Pancreas (tissue), 10 donors: ENCODE measurements at regions not wholly inside any gene's neighbourhood (a gene's known extent, or its start where the extent isn't known, plus 50 kb on each side); places are given as distances from the start of the nearest gene placed in this dataset.

ENCODE experiments used
- ATAC-seq, 4 donors: fragments of 200-7000 bp; cut with Tn5 transposase; one replicate each; pipeline versions ENCODE4 v1.8.0 to v1.9.1; 2020; ENCODE audit warnings: mild to moderate bottlenecking in 4 of 4, moderate library complexity in 4 of 4
- DNase-seq, 6 donors: peaks; one replicate each; pipeline ENCODE4 v3.0.0-alpha.2; 2020
- FAIRE-seq: peaks from 2 replicates; lab custom pipeline; 2012; peaks lifted over from hg19 to GRCh38; lab: Jason Lieb, UNC
- H3K27ac ChIP-seq, 4 donors: fragments of 200-600 bp; sonication (generic); 1 replicate in 3 of 4; 2 replicates in 1 of 4; pipeline versions ENCODE4 v1.5.0 to v1.8.0; 2020
- H3K27me3 ChIP-seq, 4 donors: fragments of 200-600 bp; one replicate each; pipeline ENCODE4 v1.8.0; 2021
- H3K36me3 ChIP-seq, 3 donors: fragments of 200-600 bp; sonication (generic) in 1 of 3; one replicate each; pipeline versions ENCODE4 v1.5.0 to v1.8.0; 2020 to 2021
- H3K4me1 ChIP-seq, 3 donors: fragments of 200-600 bp; one replicate each; pipeline ENCODE4 v1.8.0; 2021
- H3K4me3 ChIP-seq, 4 donors: fragments of 200-600 bp; sonication (generic) in 2 of 4; one replicate each; pipeline versions ENCODE4 v1.5.0 to v1.8.0; 2020 to 2021
- H3K9me3 ChIP-seq, 4 donors: fragments of 200-600 bp; one replicate each; pipeline ENCODE4 v1.8.0; 2021
- WGBS, 2 donors: extraction: QIAGEN DNeasy Blood & Tissue Kit; methylation state at CpG; one replicate each; pipeline ENCODE4 v1.1.7; 2013; 5-methylcytosine and 5-hydroxymethylcytosine counted together
- intact Hi-C, 3 donors: fragments of 100-400 bp; cut with DNase I; formaldehyde crosslinking; loops; one replicate each; pipeline versions ENCODE4 v1.11.1 to v1.14.2; 2022
- TF ChIP-seq, protein P1 (sequence below), 4 donors: fragments of 200-600 bp; sonication (generic) in 3 of 4; IDR thresholded peaks; one replicate each; pipeline versions ENCODE4 v1.5.0 to v1.8.0; 2021; ENCODE audit warnings: antibody characterized with exemption in 4 of 4
- donor health status: healthy with polysubstance abuse.
- donor health status: DM: no; HTN: no; CAD: no; lungs with moderate emphysema.
- donor health status: DM: no; HTN: no; CAD: no.
- donor health status: control.
- donor health status: control.
- donor health status: Bipolar disorder and iron deficiency.
- donor health status: DM: yes; HTN: yes; CAD: no.
- donor health status: DM: no; HTN: no; CAD: no.
- donor health status: DM: no; HTN: no; CAD: no.
- donor health status: DM: yes; HTN: yes; CAD: no.

DNA sequence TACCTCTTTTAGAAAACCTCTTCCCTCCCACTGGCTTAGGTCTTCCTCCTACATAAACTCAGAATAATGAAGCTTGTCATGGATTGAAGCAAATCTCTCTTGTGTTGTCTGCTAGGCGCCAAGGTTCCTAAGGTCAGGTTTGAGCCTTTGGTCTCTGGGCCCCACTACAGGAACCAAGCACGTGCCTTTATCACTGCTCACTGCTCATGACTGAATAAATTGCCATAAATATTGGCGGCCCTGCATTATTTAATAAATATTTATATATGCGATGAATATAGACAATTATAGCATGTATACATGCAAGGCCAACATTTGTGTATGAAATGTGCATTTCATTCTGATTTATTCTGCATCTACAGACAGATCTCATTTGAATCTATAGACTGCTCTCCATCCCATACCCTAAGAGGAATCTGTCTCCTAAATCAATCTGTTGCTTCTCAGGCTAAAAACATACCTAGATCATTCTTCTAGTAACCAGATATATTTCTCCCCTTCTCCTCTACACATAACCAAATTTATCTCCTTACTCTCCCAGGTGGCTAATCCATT, 1717.6 kb upstream of the TENM3 start:
- WGBS, 2 donors: 77 to 89% methylated on average over 4 of the region's 4 CpGs
- H3K27ac ChIP-seq: no peak overlapping the region
- no peak for ATAC-seq
- no peak overlapping the region for H3K4me3 ChIP-seq
- no peaks in the 10 kb centered on the region for H3K9me3 ChIP-seq
- H3K27me3 ChIP-seq: no peaks in the 10 kb centered on the region
- no peaks in the 10 kb centered on the region for H3K36me3 ChIP-seq
- no peaks in the 10 kb centered on the region for H3K4me1 ChIP-seq
- intact Hi-C loops: no loop called here
- DNase-seq: no peak
- TF ChIP-seq, protein P1, sequence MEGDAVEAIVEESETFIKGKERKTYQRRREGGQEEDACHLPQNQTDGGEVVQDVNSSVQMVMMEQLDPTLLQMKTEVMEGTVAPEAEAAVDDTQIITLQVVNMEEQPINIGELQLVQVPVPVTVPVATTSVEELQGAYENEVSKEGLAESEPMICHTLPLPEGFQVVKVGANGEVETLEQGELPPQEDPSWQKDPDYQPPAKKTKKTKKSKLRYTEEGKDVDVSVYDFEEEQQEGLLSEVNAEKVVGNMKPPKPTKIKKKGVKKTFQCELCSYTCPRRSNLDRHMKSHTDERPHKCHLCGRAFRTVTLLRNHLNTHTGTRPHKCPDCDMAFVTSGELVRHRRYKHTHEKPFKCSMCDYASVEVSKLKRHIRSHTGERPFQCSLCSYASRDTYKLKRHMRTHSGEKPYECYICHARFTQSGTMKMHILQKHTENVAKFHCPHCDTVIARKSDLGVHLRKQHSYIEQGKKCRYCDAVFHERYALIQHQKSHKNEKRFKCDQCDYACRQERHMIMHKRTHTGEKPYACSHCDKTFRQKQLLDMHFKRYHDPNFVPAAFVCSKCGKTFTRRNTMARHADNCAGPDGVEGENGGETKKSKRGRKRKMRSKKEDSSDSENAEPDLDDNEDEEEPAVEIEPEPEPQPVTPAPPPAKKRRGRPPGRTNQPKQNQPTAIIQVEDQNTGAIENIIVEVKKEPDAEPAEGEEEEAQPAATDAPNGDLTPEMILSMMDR (IDR thresholded peaks at IDR 0.05): no peak
- FAIRE-seq: no peak

DNA sequence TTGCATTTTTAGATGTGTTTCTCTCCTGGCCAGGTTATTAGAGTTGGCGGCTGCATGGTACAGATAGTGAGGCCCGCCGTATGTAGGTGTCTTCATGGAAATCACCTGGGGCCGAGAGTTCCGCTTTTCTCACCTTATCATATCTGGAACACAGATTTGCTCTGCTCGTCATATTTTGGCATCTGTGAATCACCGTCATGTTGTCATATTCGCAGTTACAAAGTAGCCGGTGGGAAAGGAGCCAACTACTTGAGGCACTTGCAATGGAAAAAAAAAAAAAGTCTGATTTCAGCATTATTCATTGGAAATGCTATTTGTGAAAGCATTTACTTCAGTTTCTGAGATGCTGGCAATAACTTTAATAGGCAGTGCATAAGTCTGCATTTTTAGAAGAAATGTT, 1715.2 kb upstream of the TENM3 start:
- Histone ChIP-seq H3K27me3 (no peaks in the 10 kb centered on the region), H3K36me3 (no peaks in the 10 kb centered on the region), H3K4me3 (no peak overlapping the region), H3K27ac (no peak overlapping the region), H3K4me1 (no peaks in the 10 kb centered on the region), H3K9me3 (no peaks in the 10 kb centered on the region)
- intact Hi-C loops: no loop called here
- 82 to 85% methylated on average over 9 of the region's 9 CpGs for WGBS, 2 donors
- ATAC-seq (no peak), DNase-seq (no peak), FAIRE-seq (no peak)
- TF ChIP-seq, protein P1 (IDR thresholded peaks at IDR 0.05): no peak

DNA sequence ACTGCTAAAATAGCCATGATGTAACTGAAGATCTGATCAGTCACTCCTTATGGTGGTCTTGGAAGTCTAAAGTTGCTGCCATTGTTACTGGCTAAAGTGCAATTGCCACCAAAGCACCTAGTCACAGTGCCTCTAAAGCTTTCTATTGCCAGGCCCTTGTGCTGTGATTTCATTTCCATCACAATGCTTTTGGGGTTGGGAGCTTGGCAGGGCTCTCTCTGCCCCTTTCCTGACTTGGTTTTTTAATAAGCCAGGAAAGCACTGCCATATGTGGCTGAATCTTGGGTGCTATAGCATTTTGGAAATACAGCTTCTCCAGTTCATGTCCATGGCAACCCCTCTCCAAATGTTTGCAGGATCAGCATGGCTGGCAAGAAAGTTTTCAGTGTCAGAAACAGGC, 1712.4 kb upstream of the TENM3 start:
- Histone ChIP-seq H3K4me1 (no peaks in the 10 kb centered on the region), H3K9me3 (no peaks in the 10 kb centered on the region), H3K27ac (no peak overlapping the region), H3K4me3 (no peak overlapping the region), H3K36me3 (no peaks in the 10 kb centered on the region), H3K27me3 (no peaks in the 10 kb centered on the region)
- ATAC-seq (no peak), FAIRE-seq (no peak), DNase-seq (no peak)
- TF ChIP-seq, protein P1 (IDR thresholded peaks at IDR 0.05): no peak
- intact Hi-C loops: no loop called here

DNA sequence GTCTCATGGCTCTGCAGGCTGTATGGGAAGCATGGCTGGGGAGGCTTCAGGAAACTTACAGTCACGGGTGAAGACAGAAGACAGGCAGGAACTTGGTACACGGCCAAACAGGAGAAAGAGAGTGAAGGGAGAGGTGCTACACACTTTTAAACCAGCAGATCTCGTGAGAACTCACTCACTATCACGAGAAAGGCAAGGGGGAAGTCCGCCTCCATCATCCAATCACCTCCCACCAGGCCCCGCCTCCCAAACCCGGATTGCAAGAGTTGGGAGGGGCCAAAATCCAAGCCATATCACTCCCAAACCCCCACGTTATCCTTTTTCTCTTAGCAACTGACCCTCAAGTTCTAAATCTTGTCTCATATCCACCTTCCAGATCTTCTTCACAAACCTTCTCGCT, 1710.5 kb upstream of the TENM3 start:
- Histone ChIP-seq H3K36me3 (no peaks in the 10 kb centered on the region), H3K27me3 (no peaks in the 10 kb centered on the region), H3K4me1 (no peaks in the 10 kb centered on the region), H3K4me3 (no peak overlapping the region), H3K9me3 (no peaks in the 10 kb centered on the region), H3K27ac (no peak overlapping the region)
- FAIRE-seq (no peak), ATAC-seq (no peak), DNase-seq (no peak)
- intact Hi-C loops: no loop called here
- TF ChIP-seq, protein P1 (IDR thresholded peaks at IDR 0.05): no peak
- 56 to 66% methylated on average over 9 of the region's 9 CpGs for WGBS, 2 donors

DNA sequence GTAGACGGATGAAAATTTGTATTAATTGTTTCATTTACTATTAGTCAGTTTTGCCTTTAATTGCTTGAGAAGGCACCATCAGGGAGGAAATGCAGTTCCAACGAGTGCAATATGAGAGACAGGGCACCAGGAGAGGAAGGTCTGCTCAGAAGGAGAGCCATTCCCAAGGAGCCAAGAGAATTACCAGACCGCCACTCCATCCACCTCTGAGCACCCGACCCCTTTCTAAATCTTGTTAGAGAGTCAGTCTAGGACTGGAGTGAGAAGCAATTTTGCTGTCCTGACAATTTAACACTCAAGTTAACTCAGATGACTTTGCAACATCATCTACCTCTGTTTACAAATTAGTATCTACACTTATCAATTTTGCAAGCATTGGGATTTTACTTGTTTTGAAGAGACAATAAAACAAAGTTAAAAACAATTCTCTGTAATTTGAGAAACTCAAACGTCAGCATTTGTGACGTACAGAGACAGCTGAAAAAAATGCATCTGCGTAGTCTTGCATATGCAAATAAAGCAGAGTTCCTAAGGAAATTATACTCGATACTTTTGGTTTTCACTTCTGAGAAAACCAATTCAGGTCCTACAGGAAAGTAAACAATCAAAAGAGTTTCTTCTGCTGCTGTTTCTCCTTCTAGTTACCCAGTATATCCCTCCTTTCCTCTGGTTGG, 1704.7 kb upstream of the TENM3 start:
- ATAC-seq (no peak), FAIRE-seq (no peak), DNase-seq (no peak)
- intact Hi-C loops: no loop called here
- Histone ChIP-seq H3K4me3 (no peak overlapping the region), H3K9me3 (no peaks in the 10 kb centered on the region), H3K27ac (no peak overlapping the region), H3K36me3 (no peaks in the 10 kb centered on the region), H3K4me1 (no peaks in the 10 kb centered on the region), H3K27me3 (no peaks in the 10 kb centered on the region)
- 38 to 48% methylated on average over 8 of the region's 8 CpGs for WGBS, 2 donors
- TF ChIP-seq, protein P1 (IDR thresholded peaks at IDR 0.05): no peak
